Lower leg skin (tissue), 4 donors: ENCODE measurements at regions not wholly inside any gene's neighbourhood (a gene's known extent, or its start where the extent isn't known, plus 50 kb on each side); places are given as distances from the start of the nearest gene placed in this dataset.

Experiments
- DNase-seq, 2 donors: peaks; one replicate each; pipeline ENCODE4 v3.0.0-alpha.2; 2019; ENCODE audit warnings: low spot score in 2 of 2
- H3K4me3 ChIP-seq: fragments of 200-600 bp; sonication (generic); 2 replicates; pipeline ENCODE4 v1.5.1; 2017; ENCODE audit warnings: mild to moderate bottlenecking, low read depth; ENCODE audit not compliant: poor library complexity, severe bottlenecking
- CTCF ChIP-seq, 3 donors: fragments of 450-650 bp; IDR thresholded peaks; one replicate each; pipeline ENCODE4 v1.5.1; 2016; ENCODE audit warnings: antibody characterized with exemption in 3 of 3, mild to moderate bottlenecking in 3 of 3, moderate library complexity in 2 of 3
- POLR2A ChIP-seq, 2 donors: fragments of 450-650 bp; IDR thresholded peaks; one replicate each; pipeline ENCODE4 v1.6.1; 2016 to 2017; ENCODE audit warnings: antibody characterized with exemption in 2 of 2, mild to moderate bottlenecking in 1 of 2, moderate library complexity in 1 of 2
- WGBS, 2 donors: methylation state at CpG; one replicate each; pipeline ENCODE4 v1.1.5; 2018; 5-methylcytosine and 5-hydroxymethylcytosine counted together
- intact Hi-C: fragments of 100-400 bp; cut with DNase I; formaldehyde crosslinking; loops from one replicate; pipeline ENCODE4 v1.15.0; 2023; ENCODE audit warnings: low total_unique reads

DNA sequence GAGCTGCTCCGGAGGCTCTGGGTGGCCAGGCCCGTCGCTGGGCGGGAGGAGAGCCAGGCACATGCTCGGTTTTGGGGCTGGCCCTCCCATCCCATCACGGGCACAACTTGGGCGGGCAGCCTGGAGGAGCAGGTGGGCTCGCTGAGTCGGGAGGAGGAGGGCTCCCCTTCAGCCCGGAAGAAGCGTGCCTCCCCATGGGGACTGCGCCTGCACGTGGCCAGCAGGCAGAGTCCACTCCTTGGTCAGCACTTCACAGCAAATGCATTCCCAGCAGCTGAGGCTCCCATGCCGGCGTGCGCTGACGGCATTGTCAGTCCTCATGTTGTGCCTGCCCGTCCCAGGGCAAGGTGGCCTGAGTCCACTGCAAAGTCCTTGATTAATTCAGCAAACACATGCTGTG lies 1281.7 kb downstream of the BRD1 start:
- no peak for DNase-seq
- no peak overlapping the region for H3K4me3 ChIP-seq
- WGBS, 2 donors, result 79 to 85% methylated on average over 5 to 18 of the region's 18 CpGs
- no peak for TF ChIP-seq CTCF (IDR thresholded peaks at IDR 0.05)
- no peak for TF ChIP-seq POLR2A (IDR thresholded peaks at IDR 0.05)
- intact Hi-C loops, result no loop called here

DNA sequence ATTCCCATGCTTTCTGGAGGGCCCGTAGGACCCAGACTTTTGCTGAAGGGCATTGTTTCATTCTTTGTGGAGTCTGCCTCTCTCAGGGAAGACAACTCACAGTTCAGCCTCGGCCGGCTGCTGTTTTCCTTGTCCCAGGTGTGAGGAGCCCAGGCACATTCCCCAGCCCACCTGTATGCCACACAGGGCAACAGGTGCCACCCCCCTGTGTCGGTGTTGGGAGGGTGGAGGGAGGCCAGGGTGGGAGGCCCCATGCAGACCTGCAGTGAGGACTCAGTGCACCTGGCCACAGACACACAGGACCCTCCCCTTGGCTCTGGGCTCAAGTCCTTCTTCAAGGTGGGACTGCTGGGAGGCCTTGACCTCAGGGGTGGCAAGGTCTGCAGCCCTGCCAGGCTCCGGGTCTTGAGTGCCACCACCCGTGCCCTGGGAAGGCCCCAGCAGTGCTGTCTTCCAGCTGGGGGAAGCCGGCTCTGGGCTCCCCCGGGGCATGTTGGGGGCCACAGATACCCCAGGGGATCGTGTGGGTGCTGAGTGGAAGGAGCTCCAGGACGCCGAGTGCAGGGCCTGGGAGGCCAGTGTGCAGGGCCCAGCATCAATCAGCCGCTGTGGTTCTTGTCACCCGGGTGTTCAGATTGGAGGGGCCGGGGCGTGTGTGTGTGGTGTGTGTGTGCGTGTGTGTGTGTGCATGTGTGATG lies 1286.1 kb downstream of the BRD1 start:
- 84 to 85% methylated on average over 12 to 16 of the region's 16 CpGs for WGBS, 2 donors
- no peak overlapping the region for H3K4me3 ChIP-seq
- no peak for DNase-seq
- no peak for TF ChIP-seq POLR2A (IDR thresholded peaks at IDR 0.05)
- no peak for TF ChIP-seq CTCF (IDR thresholded peaks at IDR 0.05)
- intact Hi-C loops, result no loop called here

DNA sequence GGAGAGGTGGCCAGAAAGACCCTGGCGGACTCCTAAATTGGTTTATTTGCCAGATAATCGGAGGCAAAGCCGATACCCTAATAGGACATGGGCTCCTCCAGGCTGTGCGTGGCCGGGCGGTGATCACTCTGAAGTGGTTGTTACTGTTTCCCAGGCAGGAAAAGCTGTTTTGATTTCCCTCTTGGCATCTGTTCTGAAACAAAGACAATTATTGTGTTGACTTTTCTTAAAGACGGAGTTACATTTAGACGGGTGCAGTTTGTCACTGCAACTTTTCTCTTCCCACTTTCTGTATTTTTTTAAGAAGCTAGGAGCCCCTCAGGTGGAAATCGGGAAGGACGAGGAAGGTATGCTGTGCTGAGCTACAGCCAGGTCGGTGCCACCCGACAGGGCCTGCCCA lies 1288.4 kb downstream of the BRD1 start:
- no peak for TF ChIP-seq POLR2A (IDR thresholded peaks at IDR 0.05)
- no peak for TF ChIP-seq CTCF (IDR thresholded peaks at IDR 0.05)
- 62 to 67% methylated on average over 12 of the region's 12 CpGs for WGBS, 2 donors
- intact Hi-C loops, result no loop called here
- no peak for DNase-seq
- H3K4me3 ChIP-seq, result no peak overlapping the region

DNA sequence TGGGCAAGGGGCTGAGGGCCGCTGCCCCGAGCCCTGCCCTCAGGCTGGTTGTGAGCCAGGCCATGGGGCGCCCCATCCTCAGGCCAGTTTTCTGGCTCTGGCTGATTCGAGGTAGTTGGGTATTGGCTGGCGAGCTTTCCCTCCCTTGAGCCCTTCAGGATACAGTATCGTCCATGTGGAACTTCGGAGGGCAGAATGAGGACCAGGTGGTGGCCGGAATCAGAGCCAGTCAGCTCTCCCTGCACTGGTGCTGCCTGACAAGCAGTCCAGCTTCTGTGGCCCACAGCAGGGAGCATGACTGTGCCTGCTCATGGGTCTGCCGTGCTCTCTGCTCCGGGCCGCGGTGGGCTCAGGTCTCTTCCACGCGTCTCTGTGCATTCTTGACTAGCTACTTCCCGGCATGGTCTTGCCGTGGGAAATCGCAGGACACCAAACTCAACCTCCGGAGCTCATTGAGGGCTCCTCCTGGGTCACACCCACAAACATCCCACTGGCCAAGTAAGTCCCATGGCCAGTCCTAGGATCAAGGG lies 1289.3 kb downstream of the BRD1 start:
- intact Hi-C loops, result no loop called here
- no peak for DNase-seq
- H3K4me3 ChIP-seq, result no peak overlapping the region
- WGBS, 2 donors, result 82 to 89% methylated on average over 16 to 18 of the region's 18 CpGs
- no peak for TF ChIP-seq CTCF (IDR thresholded peaks at IDR 0.05)
- TF ChIP-seq POLR2A (IDR thresholded peaks at IDR 0.05), result no peak

GRCh38 chr22:48537343-48537680 lies 1290.4 kb downstream of the BRD1 start:
- H3K4me3 ChIP-seq, result no peak overlapping the region
- DNase-seq, result no peak
- intact Hi-C loops, result no loop called here
- no peak for TF ChIP-seq POLR2A (IDR thresholded peaks at IDR 0.05)
- TF ChIP-seq CTCF (IDR thresholded peaks at IDR 0.05), result no peak
- WGBS, 2 donors, result 63 to 78% methylated on average over 2 to 3 of the region's 3 CpGs
